ENCODE measurements at regions not wholly inside any gene's neighbourhood (a gene's known extent, or its start where the extent isn't known, plus 50 kb on each side); places are given as distances from the start of the nearest gene placed in this dataset.

- H3K27me3 Mint-ChIP-seq (ENCODE audit: low read depth in 3 of 3): peaks cover 2 to 10% (median 5%) of the 10 kb centered on the region in 3 donors
- H3K4me3 Mint-ChIP-seq: no peak overlapping the region
- Histone ChIP-seq H4K20me1 (ENCODE audit: insufficient read depth, low read length) (no peaks in the 10 kb centered on the region), H3K27me3 (ENCODE audit: control insufficient read depth in 2 of 2, insufficient read depth in 2 of 2, low read length in 2 of 2) (no peaks in the 10 kb centered on the region), H3K27ac (ENCODE audit: low read depth in 1 of 2, low read length in 2 of 2) (no peak overlapping the region), H3K4me3 (replicated peaks in 1 of 3; ENCODE audit: low read depth in 2 of 3, low read length in 3 of 3) (no peak overlapping the region), H3K9ac (ENCODE audit: insufficient read depth, low read length, poor library complexity, severe bottlenecking) (no peak overlapping the region), H3K79me2 (ENCODE audit: insufficient read depth, low read length) (no peaks in the 10 kb centered on the region), H3K9me3 (replicated peaks in 1 of 2; ENCODE audit: control insufficient read depth in 1 of 2, insufficient read depth in 1 of 2, low read length in 2 of 2) (no peaks in the 10 kb centered on the region), H3K4me2 (replicated peaks; ENCODE audit: extremely low read depth, low read length, poor library complexity, severe bottlenecking) (no peak overlapping the region), H2AFZ (ENCODE audit: insufficient read depth, low read depth, low read length, poor library complexity, severe bottlenecking) (no peak overlapping the region), H3K36me3 (replicated peaks in 1 of 2; ENCODE audit: control insufficient read depth in 1 of 2, insufficient read depth in 2 of 2, low read length in 2 of 2) (no peaks in the 10 kb centered on the region), H3K4me1 (ENCODE audit: control insufficient read depth in 1 of 2, insufficient read depth in 2 of 2, low read length in 2 of 2) (no peaks in the 10 kb centered on the region)
- TF ChIP-seq, protein P1, sequence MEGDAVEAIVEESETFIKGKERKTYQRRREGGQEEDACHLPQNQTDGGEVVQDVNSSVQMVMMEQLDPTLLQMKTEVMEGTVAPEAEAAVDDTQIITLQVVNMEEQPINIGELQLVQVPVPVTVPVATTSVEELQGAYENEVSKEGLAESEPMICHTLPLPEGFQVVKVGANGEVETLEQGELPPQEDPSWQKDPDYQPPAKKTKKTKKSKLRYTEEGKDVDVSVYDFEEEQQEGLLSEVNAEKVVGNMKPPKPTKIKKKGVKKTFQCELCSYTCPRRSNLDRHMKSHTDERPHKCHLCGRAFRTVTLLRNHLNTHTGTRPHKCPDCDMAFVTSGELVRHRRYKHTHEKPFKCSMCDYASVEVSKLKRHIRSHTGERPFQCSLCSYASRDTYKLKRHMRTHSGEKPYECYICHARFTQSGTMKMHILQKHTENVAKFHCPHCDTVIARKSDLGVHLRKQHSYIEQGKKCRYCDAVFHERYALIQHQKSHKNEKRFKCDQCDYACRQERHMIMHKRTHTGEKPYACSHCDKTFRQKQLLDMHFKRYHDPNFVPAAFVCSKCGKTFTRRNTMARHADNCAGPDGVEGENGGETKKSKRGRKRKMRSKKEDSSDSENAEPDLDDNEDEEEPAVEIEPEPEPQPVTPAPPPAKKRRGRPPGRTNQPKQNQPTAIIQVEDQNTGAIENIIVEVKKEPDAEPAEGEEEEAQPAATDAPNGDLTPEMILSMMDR (IDR thresholded peaks at IDR 0.05): no peak
- H3K9me3 Mint-ChIP-seq: peaks cover 0 to 3% (median 0%) of the 10 kb centered on the region in 7 donors
- no peaks in the 10 kb centered on the region for H3K4me1 Mint-ChIP-seq
- WGBS (ENCODE audit: insufficient coverage): 78% methylated on average over 4 of the region's 13 CpGs
- no peak overlapping the region for H3K27ac Mint-ChIP-seq
- no peaks in the 10 kb centered on the region for H3K36me3 Mint-ChIP-seq
- intact Hi-C loops (cut with micrococcal nuclease): no loop called here
- no peak for DNase-seq
Observed at GRCh38 chr1:22330092-22330759, 121.4 kb upstream of the ZBTB40 start.

DNA sequence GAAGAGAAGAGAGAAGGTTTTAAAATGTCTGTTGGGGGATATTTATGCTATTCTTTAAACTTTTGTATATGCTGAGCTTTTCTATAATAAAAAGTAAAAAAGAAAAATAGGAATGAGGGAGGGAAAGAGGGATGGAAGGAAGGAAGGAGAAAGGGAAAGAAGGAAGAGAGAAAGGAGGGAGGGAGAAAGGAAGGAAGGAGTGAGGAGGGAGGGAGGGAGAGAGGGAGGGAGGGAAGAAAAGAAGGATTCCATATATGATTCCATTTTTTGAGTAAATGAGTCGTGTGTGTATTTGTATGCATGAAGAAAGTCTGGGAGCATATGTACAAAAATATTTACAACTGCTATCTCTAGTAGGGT is 120.9 kb upstream of the ZBTB40 start:
- Histone ChIP-seq H3K79me2 (ENCODE audit: insufficient read depth, low read length) (no peaks in the 10 kb centered on the region), H3K4me1 (ENCODE audit: control insufficient read depth in 1 of 2, insufficient read depth in 2 of 2, low read length in 2 of 2) (no peaks in the 10 kb centered on the region), H2AFZ (ENCODE audit: insufficient read depth, low read depth, low read length, poor library complexity, severe bottlenecking) (no peak overlapping the region), H3K4me3 (replicated peaks in 1 of 3; ENCODE audit: low read depth in 2 of 3, low read length in 3 of 3) (no peak overlapping the region), H3K27me3 (ENCODE audit: control insufficient read depth in 2 of 2, insufficient read depth in 2 of 2, low read length in 2 of 2) (no peaks in the 10 kb centered on the region), H3K9me3 (replicated peaks in 1 of 2; ENCODE audit: control insufficient read depth in 1 of 2, insufficient read depth in 1 of 2, low read length in 2 of 2) (no peaks in the 10 kb centered on the region), H3K9ac (ENCODE audit: insufficient read depth, low read length, poor library complexity, severe bottlenecking) (no peak overlapping the region), H3K27ac (ENCODE audit: low read depth in 1 of 2, low read length in 2 of 2) (no peak overlapping the region), H3K36me3 (replicated peaks in 1 of 2; ENCODE audit: control insufficient read depth in 1 of 2, insufficient read depth in 2 of 2, low read length in 2 of 2) (no peaks in the 10 kb centered on the region), H3K4me2 (replicated peaks; ENCODE audit: extremely low read depth, low read length, poor library complexity, severe bottlenecking) (no peak overlapping the region), H4K20me1 (ENCODE audit: insufficient read depth, low read length) (no peaks in the 10 kb centered on the region)
- no peaks in the 10 kb centered on the region for H3K36me3 Mint-ChIP-seq
- TF ChIP-seq, protein P1 (IDR thresholded peaks at IDR 0.05): no peak
- no peak overlapping the region for H3K4me3 Mint-ChIP-seq
- H3K4me1 Mint-ChIP-seq: no peaks in the 10 kb centered on the region
- no peak overlapping the region for H3K27ac Mint-ChIP-seq
- DNase-seq: no peak
- WGBS (ENCODE audit: insufficient coverage): no CpG with 5 or more reads among the region's 1 CpG
- peaks cover 0 to 3% (median 0%) of the 10 kb centered on the region in 7 donors for H3K9me3 Mint-ChIP-seq
- H3K27me3 Mint-ChIP-seq (ENCODE audit: low read depth in 3 of 3): peaks cover 2 to 10% (median 5%) of the 10 kb centered on the region in 3 donors
- intact Hi-C loops (cut with micrococcal nuclease): no loop called here

All from CD14-positive monocyte (primary cell).